GM10266 (cell line): ENCODE measurements at regions not wholly inside any gene's neighbourhood (a gene's known extent, or its start where the extent isn't known, plus 50 kb on each side); places are given as distances from the start of the nearest gene placed in this dataset.

Experiments used
- DNase-seq: peaks from one replicate; pipeline ENCODE4 v3.0.0; 2012; ENCODE audit errors: extremely low spot score
- TF ChIP-seq, protein P1 (sequence below): IDR thresholded peaks from 2 replicates; pipeline ENCODE4 v1.5.1; 2012; ENCODE audit warnings: mild to moderate bottlenecking, low read depth; ENCODE audit not compliant: control insufficient read depth, insufficient read depth; ENCODE audit errors: missing control alignments

DNA sequence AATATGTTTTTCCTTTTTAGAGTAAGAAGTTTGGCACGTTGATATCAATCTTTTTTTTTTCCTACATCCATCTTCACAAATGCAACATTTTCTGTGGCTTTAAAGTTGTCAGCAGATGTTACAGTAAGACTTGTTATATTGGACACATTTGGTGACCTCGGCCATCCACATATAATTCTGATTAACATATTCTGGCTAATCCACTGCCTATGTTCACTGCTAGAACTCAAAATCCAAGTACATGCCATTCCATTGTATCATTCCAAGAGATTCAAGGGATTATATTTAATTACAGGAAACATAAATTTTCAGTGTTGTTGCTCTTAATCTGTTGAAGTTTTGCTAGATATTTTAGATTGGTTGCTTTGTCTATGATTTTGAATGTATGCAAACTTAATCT, 367.6 kb downstream of the TENT5A start:
- DNase-seq: no peak

GRCh38 chr6:81383472-81383871, 369.0 kb downstream of the TENT5A start:
- TF ChIP-seq, protein P1, sequence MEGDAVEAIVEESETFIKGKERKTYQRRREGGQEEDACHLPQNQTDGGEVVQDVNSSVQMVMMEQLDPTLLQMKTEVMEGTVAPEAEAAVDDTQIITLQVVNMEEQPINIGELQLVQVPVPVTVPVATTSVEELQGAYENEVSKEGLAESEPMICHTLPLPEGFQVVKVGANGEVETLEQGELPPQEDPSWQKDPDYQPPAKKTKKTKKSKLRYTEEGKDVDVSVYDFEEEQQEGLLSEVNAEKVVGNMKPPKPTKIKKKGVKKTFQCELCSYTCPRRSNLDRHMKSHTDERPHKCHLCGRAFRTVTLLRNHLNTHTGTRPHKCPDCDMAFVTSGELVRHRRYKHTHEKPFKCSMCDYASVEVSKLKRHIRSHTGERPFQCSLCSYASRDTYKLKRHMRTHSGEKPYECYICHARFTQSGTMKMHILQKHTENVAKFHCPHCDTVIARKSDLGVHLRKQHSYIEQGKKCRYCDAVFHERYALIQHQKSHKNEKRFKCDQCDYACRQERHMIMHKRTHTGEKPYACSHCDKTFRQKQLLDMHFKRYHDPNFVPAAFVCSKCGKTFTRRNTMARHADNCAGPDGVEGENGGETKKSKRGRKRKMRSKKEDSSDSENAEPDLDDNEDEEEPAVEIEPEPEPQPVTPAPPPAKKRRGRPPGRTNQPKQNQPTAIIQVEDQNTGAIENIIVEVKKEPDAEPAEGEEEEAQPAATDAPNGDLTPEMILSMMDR: no peak
- DNase-seq: no peak

More for the DNA sequence above, 367.6 kb downstream of the TENT5A start:
- TF ChIP-seq, protein P1: no peak

GRCh38 chr6:81382852-81383251, 369.6 kb downstream of the TENT5A start:
- TF ChIP-seq, protein P1: no peak

DNA sequence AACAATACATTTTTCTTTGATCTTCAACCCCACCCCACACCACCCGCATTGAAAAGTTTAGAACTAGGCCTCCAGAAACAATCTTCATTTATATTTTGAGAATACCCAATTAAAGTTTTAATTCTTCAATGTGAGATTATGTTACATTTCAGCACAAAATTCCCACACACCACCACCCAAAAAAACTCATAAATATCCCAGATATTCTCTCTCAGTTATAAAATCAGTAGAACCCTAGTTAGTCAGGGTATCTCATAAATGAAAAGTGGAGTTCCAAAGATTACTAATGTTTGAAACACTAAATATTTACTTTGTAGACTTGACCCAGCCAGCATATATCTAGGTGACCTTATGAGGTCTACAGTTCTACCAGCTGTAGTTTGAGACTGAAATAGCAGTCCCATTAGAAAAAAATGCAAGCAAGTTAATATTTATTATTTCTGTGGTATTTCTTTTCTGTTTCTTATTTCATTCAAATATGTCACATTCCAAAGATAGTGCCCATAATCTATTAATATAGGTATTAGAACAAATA, 371.0 kb downstream of the TENT5A start:
- DNase-seq: no peak
- TF ChIP-seq, protein P1: no peak

More at GRCh38 chr6:81382852-81383251, 369.6 kb downstream of the TENT5A start:
- DNase-seq: no peak

GRCh38 chr6:81380718-81381338, 371.7 kb downstream of the TENT5A start:
- no peak for DNase-seq
- TF ChIP-seq, protein P1: no peak

- TF ChIP-seq, protein P1: no peak
- DNase-seq: no peak
Observed at GRCh38 chr6:81376745-81377144, 375.7 kb downstream of the TENT5A start.

- no peak for DNase-seq
- TF ChIP-seq, protein P1: no peak
Observed at GRCh38 chr6:81373414-81373813, 379.1 kb downstream of the TENT5A start.
